Sigmoid colon (tissue), 6 donors: ENCODE measurements at regions not wholly inside any gene's neighbourhood (a gene's known extent, or its start where the extent isn't known, plus 50 kb on each side); places are given as distances from the start of the nearest gene placed in this dataset.

Source experiments
- DNase-seq: peaks from one replicate; pipeline ENCODE4 v3.0.0-alpha.2; 2019
- H3K27ac ChIP-seq, 4 donors: fragments of 200-600 bp; sonication (generic); one replicate each; pipeline ENCODE4 v1.5.1; 2016 to 2019; ENCODE audit warnings: mild to moderate bottlenecking in 1 of 4
- H3K27me3 ChIP-seq, 3 donors: fragments of 200-600 bp; sonication (generic); one replicate each; pipeline ENCODE4 v1.5.1; 2019; ENCODE audit warnings: mild to moderate bottlenecking in 1 of 3
- H3K36me3 ChIP-seq, 4 donors: fragments of 200-600 bp; sonication (generic); one replicate each; pipeline ENCODE4 v1.5.1; 2016 to 2019
- H3K4me1 ChIP-seq, 4 donors: fragments of 200-600 bp; sonication (generic); one replicate each; pipeline ENCODE4 v1.5.1; 2017 to 2019
- H3K4me3 ChIP-seq, 4 donors: fragments of 200-600 bp; sonication (generic); one replicate each; pipeline ENCODE4 v1.5.1; 2017 to 2019; ENCODE audit warnings: mild to moderate bottlenecking in 2 of 4, moderate library complexity in 1 of 4
- H3K9me3 ChIP-seq, 4 donors: fragments of 200-600 bp in 3 of 4; sonication (generic) in 3 of 4; one replicate each; pipeline versions ENCODE4 v1.5.1 to v1.6.1; 2013 to 2019
- CTCF ChIP-seq, 4 experiments: fragments of 450-650 bp in 3 of 4; fragments of 200-600 bp in 1 of 4; IDR thresholded peaks; one replicate each; pipeline ENCODE4 v1.5.1; 2016 to 2019; ENCODE audit warnings: antibody characterized with exemption in 4 of 4, mild to moderate bottlenecking in 3 of 4, moderate library complexity in 2 of 4
- EP300 ChIP-seq, 4 donors: sonication (generic); formaldehyde crosslinking; IDR thresholded peaks; one replicate each; pipeline ENCODE4 v1.6.1; 2017; ENCODE audit warnings: antibody characterized with exemption in 4 of 4
- POLR2A ChIP-seq, 2 donors: fragments of 450-650 bp; IDR thresholded peaks; one replicate each; pipeline ENCODE4 v1.6.1; 2016; ENCODE audit warnings: antibody characterized with exemption in 2 of 2, mild to moderate bottlenecking in 2 of 2, moderate library complexity in 2 of 2
- POLR2AphosphoS5 ChIP-seq, 4 donors: sonication (generic); formaldehyde crosslinking; IDR thresholded peaks; one replicate each; pipeline ENCODE4 v1.6.1; 2017; ENCODE audit warnings: antibody characterized with exemption in 4 of 4
- WGBS, 2 donors: extraction: QIAGEN DNeasy Blood & Tissue Kit; methylation state at CpG; one replicate each; pipeline ENCODE4 v1.1.7; 2013; 5-methylcytosine and 5-hydroxymethylcytosine counted together
- intact Hi-C: fragments of 100-400 bp; cut with DNase I; formaldehyde crosslinking; loops from one replicate; pipeline ENCODE4 v1.15.1; 2023
- donor health status: healthy with polysubstance abuse.
- donor health status: healthy.

GRCh38 chr2:238515377-238515776 is 88.7 kb downstream of the ASB1 start:
- WGBS, 2 donors, result 86 to 94% methylated on average over 2 of the region's 2 CpGs
- no peak for DNase-seq
- H3K4me3 ChIP-seq, result no peak overlapping the region
- no peaks in the 10 kb centered on the region for H3K36me3 ChIP-seq
- no peaks in the 10 kb centered on the region for H3K27me3 ChIP-seq
- H3K27ac ChIP-seq, result no peak overlapping the region
- no peak for TF ChIP-seq POLR2AphosphoS5 (IDR thresholded peaks at IDR 0.05)
- peaks cover 0 to 11% (median 7%) of the 10 kb centered on the region in 4 donors for H3K9me3 ChIP-seq
- intact Hi-C loops, result no loop called here
- H3K4me1 ChIP-seq, result no peaks in the 10 kb centered on the region

- TF ChIP-seq POLR2AphosphoS5 (IDR thresholded peaks at IDR 0.05) (no peak), CTCF (IDR thresholded peaks at IDR 0.05) (no peak), POLR2A (IDR thresholded peaks at IDR 0.05) (no peak), EP300 (IDR thresholded peaks at IDR 0.05) (no peak)
- WGBS, 2 donors, result 72 to 86% methylated on average over 1 of the region's 1 CpG
- Histone ChIP-seq H3K27ac (no peak overlapping the region), H3K36me3 (no peaks in the 10 kb centered on the region), H3K27me3 (no peaks in the 10 kb centered on the region), H3K4me1 (no peaks in the 10 kb centered on the region), H3K9me3 (peaks cover 0 to 11% (median 7%) of the 10 kb centered on the region in 4 donors), H3K4me3 (no peak overlapping the region)
- DNase-seq, result no peak
- intact Hi-C loops, result no loop called here
Measured at GRCh38 chr2:238517209-238517608, 90.5 kb downstream of the ASB1 start.

DNA sequence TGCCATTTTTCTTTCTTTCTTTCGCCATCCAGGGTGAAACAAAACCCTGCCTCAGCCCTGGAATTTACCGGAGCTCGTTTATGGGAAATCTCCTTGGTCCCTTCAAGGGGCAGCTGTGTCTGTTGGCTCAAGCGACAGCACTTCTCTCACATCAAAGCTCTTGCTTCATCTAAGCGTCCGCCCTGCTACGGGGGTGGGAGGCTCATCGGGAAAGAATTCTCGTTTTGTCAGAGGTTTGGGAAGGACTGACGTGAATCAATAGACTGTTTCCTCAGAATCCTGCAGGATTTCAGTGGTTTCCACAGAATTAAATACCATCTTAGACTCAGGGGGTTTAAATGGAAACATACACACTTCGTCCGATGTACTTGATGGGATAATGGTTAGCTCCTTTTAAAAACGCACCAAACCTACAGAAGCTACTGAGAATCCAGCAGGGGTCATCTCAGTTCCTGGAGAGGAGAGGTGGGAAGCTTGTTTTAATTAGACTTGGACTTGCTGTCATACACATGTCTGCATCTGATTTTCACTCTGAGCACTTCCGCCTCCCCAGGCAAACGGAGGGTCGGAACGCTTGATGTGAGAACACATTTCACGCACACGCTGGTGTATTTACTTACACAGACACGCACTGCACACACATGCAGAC is 91.6 kb downstream of the ASB1 start:
- Histone ChIP-seq H3K4me3 (no peak overlapping the region), H3K27me3 (no peaks in the 10 kb centered on the region), H3K9me3 (peaks cover 0 to 11% (median 7%) of the 10 kb centered on the region in 4 donors), H3K4me1 (peaks cover 0 to 8% (median 6%) of the 10 kb centered on the region in 4 donors), H3K36me3 (no peaks in the 10 kb centered on the region), H3K27ac (no peak overlapping the region)
- TF ChIP-seq POLR2A (IDR thresholded peaks at IDR 0.05), result no peak
- TF ChIP-seq CTCF (IDR thresholded peaks at IDR 0.05), result no peak
- TF ChIP-seq POLR2AphosphoS5 (IDR thresholded peaks at IDR 0.05), result no peak
- no peak for TF ChIP-seq EP300 (IDR thresholded peaks at IDR 0.05)
- no peak for DNase-seq
- 90 to 91% methylated on average over 20 of the region's 20 CpGs for WGBS, 2 donors
- intact Hi-C loops, result no loop called here

GRCh38 chr2:238518821-238519186 is 92.1 kb downstream of the ASB1 start:
- H3K36me3 ChIP-seq, result no peaks in the 10 kb centered on the region
- peaks cover 0 to 11% (median 7%) of the 10 kb centered on the region in 4 donors for H3K9me3 ChIP-seq
- WGBS, 2 donors, result 81 to 83% methylated on average over 7 of the region's 7 CpGs
- H3K4me3 ChIP-seq, result no peak overlapping the region
- no peaks in the 10 kb centered on the region for H3K27me3 ChIP-seq
- no peak for DNase-seq
- peaks cover 0 to 13% (median 10%) of the 10 kb centered on the region in 4 donors for H3K4me1 ChIP-seq
- TF ChIP-seq POLR2AphosphoS5 (IDR thresholded peaks at IDR 0.05), result no peak
- no peak for TF ChIP-seq EP300 (IDR thresholded peaks at IDR 0.05)
- no peak for TF ChIP-seq POLR2A (IDR thresholded peaks at IDR 0.05)
- TF ChIP-seq CTCF (IDR thresholded peaks at IDR 0.05), result no peak
- H3K27ac ChIP-seq, result no peak overlapping the region
- intact Hi-C loops, result no loop called here

GRCh38 chr2:238520359-238520886 is 93.7 kb downstream of the ASB1 start:
- Histone ChIP-seq H3K27me3 (no peaks in the 10 kb centered on the region), H3K4me1 (peaks cover 0 to 20% (median 15%) of the 10 kb centered on the region in 4 donors), H3K36me3 (no peaks in the 10 kb centered on the region), H3K9me3 (peaks cover 0 to 11% (median 7%) of the 10 kb centered on the region in 4 donors), H3K4me3 (no peak overlapping the region), H3K27ac (no peak overlapping the region)
- DNase-seq, result no peak
- intact Hi-C loops, result loop anchor here (5.0 to 10.0 kb wide), 2 partner anchors 77 to 424 kb away; no protein-coding TSS in a partner anchor
- WGBS, 2 donors, result 93 to 99% methylated on average over 1 of the region's 1 CpG
- no peak for TF ChIP-seq POLR2A (IDR thresholded peaks at IDR 0.05)
- no peak for TF ChIP-seq CTCF (IDR thresholded peaks at IDR 0.05)
- no peak for TF ChIP-seq EP300 (IDR thresholded peaks at IDR 0.05)
- TF ChIP-seq POLR2AphosphoS5 (IDR thresholded peaks at IDR 0.05), result no peak
